ENCODE measurements at regions not wholly inside any gene's neighbourhood (a gene's known extent, or its start where the extent isn't known, plus 50 kb on each side); places are given as distances from the start of the nearest gene placed in this dataset.

DNA sequence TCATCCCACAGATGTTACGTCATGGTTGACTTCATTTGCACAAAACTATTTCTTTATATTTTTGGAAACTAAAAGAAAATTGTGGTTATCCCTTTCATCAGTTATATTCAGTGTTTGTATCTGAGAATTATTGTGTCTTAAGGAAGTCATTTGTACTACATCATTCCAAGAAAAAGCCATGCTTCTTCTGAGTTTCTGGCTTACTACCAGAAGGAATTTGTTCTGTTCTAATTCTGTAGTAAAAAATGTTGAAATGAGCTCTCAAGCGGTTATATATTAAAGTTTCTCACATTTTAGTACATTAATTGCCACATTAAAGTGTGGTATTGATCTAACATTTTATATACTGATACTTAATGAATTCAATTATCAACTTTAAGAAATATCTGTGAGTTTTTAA, 1844.5 kb downstream of the PCDH7 start:
- no peak for DNase-seq (ENCODE audit: low read depth)

DNA sequence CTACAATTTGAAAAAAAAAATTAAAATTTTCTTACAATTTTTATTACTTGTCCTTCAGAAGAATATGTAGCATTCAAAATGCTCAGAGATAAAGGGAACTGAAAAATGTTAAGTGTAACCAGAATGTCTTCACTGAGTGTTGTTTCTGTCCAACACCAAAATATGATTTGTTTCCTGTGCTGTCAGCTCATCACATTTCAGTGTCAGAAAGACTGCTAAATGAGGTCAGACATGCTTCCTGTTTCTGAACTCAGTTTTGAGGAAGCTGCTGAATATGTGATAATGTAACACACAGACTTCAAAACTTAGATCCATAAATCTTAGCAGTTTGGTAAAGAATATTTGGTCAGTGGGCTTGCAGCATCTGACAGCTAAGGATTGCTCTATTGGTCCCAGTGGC, 1849.7 kb downstream of the PCDH7 start:
- DNase-seq (ENCODE audit: low read depth): no peak

DNA sequence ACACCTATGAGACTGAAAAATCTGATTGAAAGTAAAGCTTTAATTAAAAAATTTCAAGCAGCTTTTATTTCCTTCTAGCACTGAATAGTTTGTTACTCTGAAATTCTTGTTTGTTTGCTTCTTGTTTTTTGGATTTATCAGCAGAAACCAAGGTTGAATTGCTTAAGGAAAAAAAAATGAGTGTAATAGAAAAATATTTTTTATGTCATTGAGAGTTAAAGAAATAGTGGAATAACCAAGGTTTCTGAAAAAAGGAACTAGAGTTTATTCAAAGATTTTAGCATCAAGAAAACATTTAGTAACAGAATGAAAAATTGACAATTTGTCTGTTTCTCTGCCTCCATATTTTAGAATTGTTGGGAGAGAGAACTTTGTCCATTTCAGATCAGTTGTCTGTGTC, 1852.2 kb downstream of the PCDH7 start:
- no peak for DNase-seq (ENCODE audit: low read depth)

DNA sequence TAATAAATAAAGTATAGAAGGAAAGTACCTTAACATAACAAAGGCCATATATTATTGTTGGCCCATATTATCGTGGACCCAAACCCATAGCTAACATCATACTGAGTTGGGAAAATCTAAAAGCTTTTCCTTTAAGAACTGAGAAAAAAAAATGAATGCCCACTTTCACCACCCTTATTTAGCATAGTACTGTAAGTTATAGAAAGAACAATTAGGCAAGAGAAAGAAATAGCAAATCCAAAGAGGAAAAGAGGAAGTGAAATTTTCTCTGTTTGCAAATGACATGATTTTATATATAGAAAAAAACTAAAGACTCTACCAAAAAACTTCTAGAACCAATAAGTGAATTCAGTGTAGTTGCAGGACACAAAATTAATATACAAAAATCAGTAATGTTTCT, 1854.6 kb downstream of the PCDH7 start:
- no peak for DNase-seq (ENCODE audit: low read depth)

DNA sequence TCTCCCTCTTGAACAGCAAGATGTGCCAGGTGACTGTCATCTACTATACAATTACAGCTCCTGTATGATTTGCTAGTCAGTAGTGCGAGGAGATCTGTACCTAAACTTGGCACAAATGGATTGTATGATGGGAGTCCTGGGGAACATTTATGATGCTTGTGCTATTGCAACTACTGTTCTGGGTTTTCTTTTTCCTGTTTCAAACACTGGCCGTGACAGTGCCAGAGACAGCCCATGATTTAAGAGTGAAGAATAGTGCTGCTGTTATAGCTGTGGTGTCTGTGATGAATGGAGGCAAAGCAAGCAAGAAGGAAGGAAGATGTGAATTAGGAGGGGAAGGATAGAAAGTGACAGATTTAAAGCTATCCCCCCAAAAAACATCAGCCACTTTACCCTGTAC, 1868.9 kb downstream of the PCDH7 start:
- no peak for DNase-seq (ENCODE audit: low read depth)

DNA sequence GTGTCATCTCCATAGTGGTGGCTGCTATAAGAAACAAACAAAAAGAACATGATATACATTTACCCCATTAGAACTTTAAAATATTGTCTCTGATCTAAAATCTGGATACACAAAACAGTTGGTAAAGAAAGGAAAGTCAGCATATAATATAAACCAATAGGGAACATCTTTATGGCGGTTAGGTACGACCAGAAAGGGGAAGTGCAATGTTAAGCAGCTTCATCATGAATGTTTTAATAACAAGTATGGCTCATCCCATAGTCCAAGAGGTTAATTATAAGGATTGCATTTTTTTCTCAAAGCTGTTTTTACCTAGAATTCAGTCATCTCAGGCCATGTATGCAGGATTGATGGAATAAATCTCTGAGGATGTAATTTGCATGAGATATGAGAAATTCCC, 1869.7 kb downstream of the PCDH7 start:
- no peak for DNase-seq (ENCODE audit: low read depth)

DNA sequence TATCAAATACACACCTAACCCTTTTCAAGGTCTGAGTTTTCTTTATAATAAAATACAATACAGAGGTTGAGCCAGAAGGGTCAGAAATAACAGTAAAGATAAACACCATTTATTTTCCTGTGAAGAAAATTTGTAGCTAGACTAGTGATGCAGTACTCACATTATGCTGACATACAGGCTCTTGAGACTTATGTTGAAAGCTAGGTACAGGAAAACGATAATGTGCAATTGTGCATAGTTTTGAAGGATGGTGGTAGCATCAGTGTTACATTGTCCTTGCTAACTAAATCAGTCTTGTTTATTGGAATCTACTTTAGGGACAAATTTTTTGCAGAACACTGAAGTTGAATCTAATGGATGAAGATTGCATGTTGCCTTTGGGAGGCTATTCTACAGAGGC, 1877.2 kb downstream of the PCDH7 start:
- no peak for DNase-seq (ENCODE audit: low read depth)

DNA sequence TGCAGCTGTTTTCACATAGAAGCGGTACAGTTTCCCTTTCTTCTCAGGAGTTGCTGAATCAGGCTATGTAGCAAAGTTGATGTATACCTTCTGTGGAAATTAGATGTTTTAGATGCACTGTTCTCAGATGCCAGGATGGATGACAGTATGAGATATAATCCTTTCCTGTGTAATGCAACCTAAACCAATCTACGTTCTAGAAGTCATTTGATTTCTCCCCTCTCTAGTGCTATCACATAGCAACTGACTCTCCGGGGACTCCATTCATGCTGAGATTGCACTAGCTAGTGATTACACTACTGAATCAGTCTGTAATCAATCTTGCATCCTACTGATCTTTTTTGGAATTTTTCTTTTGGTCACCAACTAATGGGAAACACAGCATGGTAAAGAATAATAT, 1881.7 kb downstream of the PCDH7 start:
- no peak for DNase-seq (ENCODE audit: low read depth)

DNA sequence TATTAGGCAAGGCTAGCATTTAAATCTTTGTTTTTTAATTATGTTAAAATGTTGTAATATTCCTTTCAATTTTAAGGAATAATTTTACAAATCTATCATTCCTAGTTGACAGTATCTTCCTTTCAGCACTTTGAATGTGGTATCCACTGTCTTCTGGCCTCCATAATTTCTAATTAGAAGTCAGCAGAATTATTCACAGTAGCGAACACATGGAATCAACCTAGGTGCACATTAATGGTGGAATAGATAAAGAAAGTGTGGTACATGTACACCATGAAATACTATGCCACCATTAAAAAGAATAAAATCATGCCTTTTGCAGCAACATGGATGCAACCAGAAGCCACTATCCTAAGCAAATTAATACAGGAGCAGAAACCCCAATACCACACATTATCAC, 1887.8 kb downstream of the PCDH7 start:
- no peak for DNase-seq (ENCODE audit: low read depth)

DNA sequence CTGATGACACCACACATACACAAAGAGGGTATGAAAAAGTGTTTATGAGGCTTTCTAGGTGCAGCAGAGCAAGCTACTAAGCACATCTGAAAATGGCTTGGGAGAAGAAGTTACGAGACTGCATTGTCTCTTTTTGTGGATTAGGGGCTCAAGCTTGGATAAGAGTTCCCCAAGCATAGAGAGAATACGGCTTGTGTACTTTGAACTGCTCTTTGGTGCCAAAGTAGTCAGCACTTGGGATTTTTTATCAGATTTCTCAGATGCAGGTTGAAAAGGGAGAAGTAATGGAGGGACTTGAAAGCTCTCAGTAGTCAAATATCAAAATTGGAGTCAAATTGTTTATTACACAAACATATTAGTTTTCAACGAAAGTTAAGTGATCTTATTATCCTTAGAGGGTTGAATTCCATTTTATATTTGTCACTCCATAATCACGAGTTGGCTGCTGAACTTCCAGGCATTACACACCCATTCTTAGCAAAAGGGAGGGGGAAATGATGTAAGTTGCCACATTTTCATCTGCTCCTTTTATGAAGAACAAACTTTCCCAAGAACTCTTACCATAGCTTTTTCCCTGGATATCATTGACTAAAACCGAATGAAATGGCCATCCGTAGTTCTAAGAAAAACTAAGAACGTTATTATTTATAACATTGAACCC, 1904.9 kb downstream of the PCDH7 start:
- DNase-seq (ENCODE audit: low read depth): no peak

DNA sequence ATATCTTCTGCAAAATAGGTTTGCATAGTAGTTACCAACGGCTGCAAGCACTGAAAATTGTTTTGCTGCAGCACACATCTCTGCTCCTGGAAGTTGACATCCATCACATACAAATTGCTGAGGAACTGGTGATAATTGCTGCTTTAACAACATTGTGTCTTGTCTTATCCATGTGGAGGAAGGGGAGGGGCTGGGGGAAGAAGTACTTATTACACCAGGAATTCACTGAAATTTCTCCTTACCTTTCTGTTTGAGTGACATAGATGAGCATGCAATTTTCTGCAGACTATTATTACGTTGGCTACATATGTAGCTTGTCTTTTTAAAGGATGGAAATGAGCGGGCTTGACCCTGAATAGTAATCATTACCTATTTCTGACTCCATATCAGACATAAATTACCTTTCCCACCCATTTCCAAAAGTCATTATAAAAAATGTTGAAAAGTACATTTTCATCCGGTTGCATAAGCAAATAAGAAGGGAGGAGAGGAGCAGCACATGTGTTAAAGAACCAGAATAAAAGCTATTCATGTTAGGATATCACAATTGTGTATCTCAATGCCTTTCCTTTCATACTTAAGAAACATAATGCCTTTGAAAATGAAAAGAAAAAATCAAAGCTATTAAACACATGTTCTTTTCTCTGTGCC, 1905.6 kb downstream of the PCDH7 start:
- DNase-seq (ENCODE audit: low read depth): no peak

DNA sequence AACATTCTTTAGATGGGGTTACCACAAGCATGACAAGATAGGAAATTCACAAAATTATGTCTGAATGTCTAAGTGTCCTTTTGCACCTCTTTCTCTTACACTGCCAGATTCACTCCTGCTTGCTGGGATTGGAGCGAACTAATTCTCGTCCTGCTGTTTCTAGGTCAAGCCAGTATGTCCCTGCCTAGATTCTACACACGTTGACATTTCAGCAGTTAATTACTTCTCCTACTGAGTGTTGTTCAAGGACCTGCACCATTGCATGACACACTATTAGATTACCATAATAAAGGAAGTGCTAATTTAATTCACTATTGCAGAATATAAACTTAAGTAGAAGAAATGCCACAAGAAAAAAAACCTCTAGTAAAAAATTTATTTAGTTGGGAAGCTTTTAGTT, 1911.7 kb downstream of the PCDH7 start:
- DNase-seq (ENCODE audit: low read depth): no peak

DNA sequence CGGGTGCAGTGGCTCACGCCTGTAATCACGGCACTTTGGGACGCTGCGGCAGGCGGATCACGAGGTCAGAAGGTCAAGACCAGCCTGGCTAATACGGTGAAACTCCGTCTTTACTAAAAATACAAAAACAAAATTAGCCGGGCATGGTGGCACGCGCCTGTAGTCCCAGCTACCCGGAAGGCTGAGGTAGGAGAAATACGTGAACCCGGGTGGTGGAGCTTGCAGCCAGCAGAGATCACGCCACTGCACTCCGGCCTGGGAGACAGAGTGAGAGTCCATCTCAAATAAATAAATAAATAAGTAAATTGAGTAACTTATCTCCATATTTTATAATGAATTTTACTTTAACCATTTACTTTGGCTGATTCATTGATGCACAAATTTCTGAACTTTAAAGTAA, 1913.3 kb downstream of the PCDH7 start:
- no peak for DNase-seq (ENCODE audit: low read depth)

DNA sequence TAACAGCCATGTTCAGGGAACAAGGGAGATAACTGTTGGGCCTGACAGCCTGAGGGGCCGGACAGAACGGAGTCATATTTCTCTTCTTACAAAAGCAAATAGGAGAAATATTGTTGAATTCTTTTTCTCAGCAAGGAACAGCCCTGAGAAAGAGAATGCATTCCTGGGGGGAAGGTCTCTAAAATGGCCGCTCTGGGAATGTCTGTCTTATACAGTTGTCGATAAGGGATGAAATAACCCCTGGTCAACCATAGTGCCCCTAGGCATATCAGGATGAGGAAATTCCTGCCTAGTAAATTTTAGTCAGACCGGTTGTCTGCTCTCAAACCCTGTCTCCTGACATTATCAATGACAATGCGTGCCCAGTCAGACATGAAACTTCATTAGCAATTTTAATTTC, 1925.5 kb downstream of the PCDH7 start:
- DNase-seq (ENCODE audit: low read depth): no peak

DNA sequence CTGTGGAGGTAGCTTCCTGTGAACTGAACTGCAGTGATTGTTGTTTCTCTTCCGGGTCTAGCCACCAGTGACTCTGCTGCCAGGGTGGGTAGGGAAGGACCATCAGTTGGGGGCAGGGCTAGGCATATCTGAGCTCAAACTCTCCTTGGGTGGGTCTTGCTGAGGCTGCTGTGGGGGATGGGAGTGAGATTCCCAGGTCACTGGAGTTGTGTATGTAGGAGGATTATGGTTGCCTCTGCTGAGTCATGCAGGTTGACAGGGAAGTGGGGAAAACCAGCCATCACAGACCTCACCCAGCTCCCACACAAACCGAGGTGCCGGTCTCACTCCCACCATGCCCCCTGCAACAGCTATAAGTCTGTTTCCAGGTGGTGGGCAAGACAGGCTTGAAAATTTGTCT, 1937.8 kb downstream of the PCDH7 start:
- DNase-seq (ENCODE audit: low read depth): no peak

DNA sequence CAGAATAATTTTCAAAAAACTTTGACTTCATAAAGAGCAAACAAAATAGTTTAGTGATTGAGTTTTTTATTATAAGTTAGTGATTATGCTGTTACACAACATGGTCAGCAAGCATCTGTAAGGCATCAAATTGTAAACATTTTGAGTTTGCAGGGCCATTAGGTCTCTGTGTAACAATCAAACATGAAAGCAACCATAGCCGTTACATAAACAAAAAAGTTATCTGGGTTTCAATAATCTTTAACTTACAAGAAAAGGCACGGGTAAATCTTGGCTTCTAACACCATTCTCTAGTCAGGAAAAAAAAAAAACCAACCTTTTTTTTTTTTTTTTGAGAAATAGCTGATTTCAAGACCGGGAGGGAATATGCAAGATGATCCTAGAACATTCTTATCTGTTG, 1941.1 kb downstream of the PCDH7 start:
- DNase-seq (ENCODE audit: low read depth): no peak

DNA sequence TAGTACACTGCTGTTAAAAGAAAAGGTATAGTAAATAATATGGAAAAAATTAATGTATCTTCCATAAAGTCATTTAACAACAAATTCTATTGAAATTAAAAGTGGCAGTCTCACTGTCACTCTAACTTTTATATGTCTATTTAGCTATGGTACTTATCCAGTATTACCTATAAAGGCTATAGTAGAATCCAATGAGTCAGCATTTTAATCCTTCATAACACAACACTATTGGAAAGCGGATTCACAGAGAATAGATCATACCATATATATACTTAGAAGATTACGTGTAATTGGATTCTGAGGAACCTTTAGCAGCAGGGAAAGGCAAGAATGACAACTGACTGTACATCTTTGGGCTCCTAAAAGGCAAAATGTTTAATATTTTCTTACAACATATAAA, 1942.6 kb downstream of the PCDH7 start:
- no peak for DNase-seq (ENCODE audit: low read depth)

DNA sequence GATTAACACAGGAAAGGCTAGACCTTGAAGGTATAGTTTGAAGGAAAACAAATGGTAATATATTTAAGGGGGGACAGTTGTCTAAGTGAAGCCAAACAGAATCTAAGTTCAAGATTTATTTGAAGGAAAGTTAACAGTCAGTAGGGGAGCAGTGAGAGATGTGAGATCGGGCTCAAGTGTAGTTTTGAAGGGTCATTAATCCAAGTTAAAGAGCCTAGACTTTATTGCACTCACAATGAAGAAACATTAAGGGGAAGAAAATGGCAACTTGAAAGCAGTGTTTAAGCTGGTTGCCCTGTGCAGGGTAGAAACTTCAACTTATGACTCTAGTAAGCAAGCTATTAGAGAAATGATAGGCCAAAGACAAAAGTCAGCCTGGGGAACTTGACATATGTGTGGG, 1952.2 kb downstream of the PCDH7 start:
- DNase-seq (ENCODE audit: low read depth): no peak

DNA sequence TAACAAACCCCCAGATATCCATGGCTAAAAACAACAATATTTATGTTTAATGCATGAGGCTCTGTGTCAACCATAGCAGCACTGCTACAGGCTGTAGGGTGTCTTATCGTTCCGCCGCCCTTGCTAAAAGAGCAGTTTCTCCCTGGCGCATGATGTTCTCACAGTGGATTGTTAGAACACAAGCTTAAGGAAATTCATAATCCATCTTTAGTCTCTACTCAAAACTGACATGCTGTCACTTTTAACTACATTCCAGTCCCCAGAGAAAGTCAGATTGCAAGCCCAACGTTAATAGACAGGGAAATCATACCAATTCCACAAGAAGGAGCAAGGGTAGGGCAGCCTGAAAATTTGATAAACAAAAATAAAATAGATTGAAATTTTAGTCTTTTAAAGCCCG, 1960.8 kb downstream of the PCDH7 start:
- no peak for DNase-seq (ENCODE audit: low read depth)

DNA sequence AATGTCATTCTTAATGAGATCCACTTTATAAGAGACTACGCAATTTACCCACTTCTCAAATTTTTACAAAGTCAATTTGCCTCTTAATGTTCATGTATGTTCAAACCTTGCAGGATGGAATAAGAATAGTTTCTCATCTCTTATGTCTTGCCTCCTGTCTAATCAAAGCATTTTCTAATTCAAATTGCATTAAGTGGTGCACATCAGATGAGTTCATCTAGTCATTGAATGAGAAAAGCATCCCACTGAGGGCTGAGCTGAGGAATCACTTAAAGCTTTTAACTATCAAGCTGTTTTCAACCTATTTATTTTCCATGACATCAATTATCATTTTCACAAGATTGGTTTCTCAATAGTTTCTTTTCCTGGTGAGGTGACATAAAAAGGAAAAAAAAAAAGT, 1964.0 kb downstream of the PCDH7 start:
- no peak for DNase-seq (ENCODE audit: low read depth)

DNA sequence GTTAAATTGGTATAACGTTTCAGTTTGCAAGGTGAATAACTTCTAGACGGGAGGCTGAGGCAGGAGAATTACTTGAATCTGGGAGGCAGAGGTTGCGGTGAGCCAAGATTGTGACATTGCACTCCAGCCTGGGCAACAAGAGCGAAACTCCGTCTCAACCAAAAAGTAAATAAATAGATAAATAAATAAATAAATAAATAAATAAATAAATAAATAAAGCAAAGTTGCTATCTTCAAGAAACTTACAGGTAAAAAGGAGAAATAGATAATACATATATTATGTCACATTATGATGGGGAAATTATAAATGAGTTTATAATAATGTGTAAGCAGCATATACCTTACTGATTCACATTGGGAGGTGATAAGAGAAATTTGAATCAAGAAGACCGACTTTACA, 1966.0 kb downstream of the PCDH7 start:
- no peak for DNase-seq (ENCODE audit: low read depth)

DNA sequence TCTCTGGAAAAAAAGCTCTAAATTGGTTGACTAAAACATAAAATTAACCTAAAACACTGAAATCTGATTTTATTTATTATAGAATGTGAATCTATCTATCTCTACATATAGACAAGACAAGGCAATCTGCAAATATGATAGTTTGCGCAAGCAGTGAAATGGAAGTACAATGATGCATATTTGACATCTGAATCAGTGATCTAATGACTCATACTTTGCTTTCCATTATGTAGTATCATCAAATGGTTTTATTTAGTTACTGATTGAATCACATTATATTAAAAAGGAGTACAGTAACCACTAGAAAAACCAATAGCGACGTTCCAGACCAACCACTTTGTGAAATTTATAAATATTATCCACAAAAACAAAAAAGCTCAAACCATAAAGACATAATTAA, 1969.3 kb downstream of the PCDH7 start:
- no peak for DNase-seq (ENCODE audit: low read depth)

DNA sequence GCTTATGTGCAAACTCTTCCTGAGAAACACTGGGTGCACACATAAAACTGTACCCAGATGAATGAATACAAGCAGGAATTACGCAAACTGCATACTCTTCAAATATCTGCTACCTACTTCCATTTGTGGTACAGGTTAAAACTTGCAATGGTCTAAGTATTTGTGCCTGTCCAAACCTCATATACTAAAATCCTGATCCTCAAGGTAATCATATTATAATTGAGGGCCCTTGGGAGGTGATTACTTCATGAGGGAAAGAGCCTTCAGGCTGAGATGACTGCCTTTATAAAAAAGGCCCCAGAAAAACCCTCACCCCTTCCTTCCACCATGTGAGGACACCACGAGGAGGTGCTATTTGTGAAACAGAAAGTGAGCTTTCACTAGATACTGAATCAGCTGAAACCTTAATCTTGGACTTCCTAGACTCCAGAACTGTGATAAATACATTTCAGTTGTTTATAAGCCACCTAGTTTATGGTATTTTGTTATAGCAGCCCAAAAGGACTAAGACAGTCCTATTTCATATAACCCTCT, 1977.2 kb downstream of the PCDH7 start:
- no peak for DNase-seq (ENCODE audit: low read depth)

DNA sequence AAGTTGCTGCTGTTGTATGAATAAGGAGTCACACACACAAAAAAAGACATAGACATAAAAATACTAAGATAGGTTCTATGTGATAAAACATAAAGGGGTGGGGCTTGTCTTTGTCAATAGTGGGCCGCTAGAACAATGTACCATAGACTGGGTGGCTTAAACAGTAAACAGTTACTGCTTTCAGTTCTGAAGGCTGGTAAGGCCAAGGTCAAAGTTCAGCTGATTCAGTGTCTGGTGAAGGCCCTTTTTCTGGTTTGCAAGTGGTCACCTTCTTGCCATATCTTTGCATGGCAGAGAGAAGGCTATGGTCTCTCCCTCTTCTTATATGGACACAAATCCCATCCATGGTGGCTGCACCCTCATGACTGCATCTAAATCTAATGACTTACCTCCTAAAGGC, 1980.7 kb downstream of the PCDH7 start:
- DNase-seq (ENCODE audit: low read depth): no peak
